C4-2B (cell line): ENCODE measurements at regions not wholly inside any gene's neighbourhood (a gene's known extent, or its start where the extent isn't known, plus 50 kb on each side); places are given as distances from the start of the nearest gene placed in this dataset.

Experiments
- ZFX ChIP-seq: fragments of 450-650 bp; IDR thresholded peaks from 2 replicates; pipeline ENCODE4 v1.6.1; 2017
- TF ChIP-seq, protein P1 (sequence below): fragments of 450-650 bp; conservative IDR thresholded peaks from 2 replicates; pipeline ENCODE4 v1.5.1; 2017; ENCODE audit warnings: mild to moderate bottlenecking

DNA sequence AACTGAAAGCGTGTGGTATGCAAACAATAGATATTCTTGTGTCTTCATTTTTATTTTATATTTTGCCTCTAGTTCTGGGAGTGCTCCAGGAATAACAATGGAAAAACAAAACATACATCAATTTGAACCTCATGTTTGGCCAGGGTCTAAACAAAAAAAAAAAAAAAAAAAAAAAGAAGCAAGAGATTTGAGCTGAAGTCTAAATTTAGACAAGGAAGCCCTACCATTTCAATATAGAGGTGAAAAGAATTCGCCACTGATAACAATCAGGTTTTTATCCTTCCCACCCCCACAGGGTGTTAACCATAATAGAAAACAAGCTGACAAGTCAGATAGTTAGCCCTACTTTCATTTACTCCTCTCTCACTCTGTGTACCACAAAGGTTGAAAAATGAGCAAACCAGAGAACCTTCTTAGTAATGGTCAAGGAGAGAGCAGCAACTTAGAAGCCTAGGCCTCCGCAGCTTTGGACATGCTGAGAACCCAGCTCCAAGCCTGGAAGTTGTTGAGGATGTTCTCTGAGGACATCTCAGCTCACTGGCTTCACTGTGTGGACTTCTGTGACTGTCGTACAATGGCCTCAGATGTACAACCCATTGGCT lies 118.2 kb upstream of the HMHB1 start:
- TF ChIP-seq, protein P1, sequence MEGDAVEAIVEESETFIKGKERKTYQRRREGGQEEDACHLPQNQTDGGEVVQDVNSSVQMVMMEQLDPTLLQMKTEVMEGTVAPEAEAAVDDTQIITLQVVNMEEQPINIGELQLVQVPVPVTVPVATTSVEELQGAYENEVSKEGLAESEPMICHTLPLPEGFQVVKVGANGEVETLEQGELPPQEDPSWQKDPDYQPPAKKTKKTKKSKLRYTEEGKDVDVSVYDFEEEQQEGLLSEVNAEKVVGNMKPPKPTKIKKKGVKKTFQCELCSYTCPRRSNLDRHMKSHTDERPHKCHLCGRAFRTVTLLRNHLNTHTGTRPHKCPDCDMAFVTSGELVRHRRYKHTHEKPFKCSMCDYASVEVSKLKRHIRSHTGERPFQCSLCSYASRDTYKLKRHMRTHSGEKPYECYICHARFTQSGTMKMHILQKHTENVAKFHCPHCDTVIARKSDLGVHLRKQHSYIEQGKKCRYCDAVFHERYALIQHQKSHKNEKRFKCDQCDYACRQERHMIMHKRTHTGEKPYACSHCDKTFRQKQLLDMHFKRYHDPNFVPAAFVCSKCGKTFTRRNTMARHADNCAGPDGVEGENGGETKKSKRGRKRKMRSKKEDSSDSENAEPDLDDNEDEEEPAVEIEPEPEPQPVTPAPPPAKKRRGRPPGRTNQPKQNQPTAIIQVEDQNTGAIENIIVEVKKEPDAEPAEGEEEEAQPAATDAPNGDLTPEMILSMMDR = no peak
- no peak for TF ChIP-seq ZFX
